NCI-H187 treated with DMSO at 0.1 percent for 48 hours (cell line): ENCODE measurements at regions not wholly inside any gene's neighbourhood (a gene's known extent, or its start where the extent isn't known, plus 50 kb on each side); places are given as distances from the start of the nearest gene placed in this dataset.

Experiments
- DNase-seq: peaks from one replicate; lab custom pipeline; 2025; lab: John Stamatoyannopoulos, UW

GRCh38 chr9:7946458-7946857, 146.9 kb upstream of the DMAC1 start:
- DNase-seq, result no peak

GRCh38 chr9:7944572-7944971, 145.0 kb upstream of the DMAC1 start:
- DNase-seq, result no peak

GRCh38 chr9:7937761-7938491, 138.3 kb upstream of the DMAC1 start:
- DNase-seq, result no peak

GRCh38 chr9:7936996-7937395, 137.4 kb upstream of the DMAC1 start:
- DNase-seq, result no peak

GRCh38 chr9:7936163-7936562, 136.6 kb upstream of the DMAC1 start:
- no peak for DNase-seq

- DNase-seq, result no peak
Measured at GRCh38 chr9:7935681-7936080, 136.1 kb upstream of the DMAC1 start.

- DNase-seq, result no peak
Measured at GRCh38 chr9:7932767-7933166, 133.2 kb upstream of the DMAC1 start.

- no peak for DNase-seq
Measured at GRCh38 chr9:7930613-7931012, 131.0 kb upstream of the DMAC1 start.

GRCh38 chr9:7921545-7922197, 122.1 kb upstream of the DMAC1 start:
- no peak for DNase-seq

- no peak for DNase-seq
Measured at GRCh38 chr9:7912037-7912535, 112.5 kb upstream of the DMAC1 start.

- DNase-seq, result no peak
Measured at GRCh38 chr9:7910426-7911020, 110.9 kb upstream of the DMAC1 start.

GRCh38 chr9:7909537-7909936, 110.0 kb upstream of the DMAC1 start:
- no peak for DNase-seq

- no peak for DNase-seq
Measured at GRCh38 chr9:7907551-7908337, 108.2 kb upstream of the DMAC1 start.

GRCh38 chr9:7906783-7907550, 107.4 kb upstream of the DMAC1 start:
- DNase-seq, result no peak

- no peak for DNase-seq
Measured at GRCh38 chr9:7901621-7902020, 102.0 kb upstream of the DMAC1 start.

GRCh38 chr9:7900541-7900940, 101.0 kb upstream of the DMAC1 start:
- DNase-seq, result no peak

- no peak for DNase-seq
Measured at GRCh38 chr9:7899753-7900152, 100.2 kb upstream of the DMAC1 start.

GRCh38 chr9:7894231-7894630, 94.7 kb upstream of the DMAC1 start:
- no peak for DNase-seq

GRCh38 chr9:7892975-7893374, 93.4 kb upstream of the DMAC1 start:
- DNase-seq, result no peak

GRCh38 chr9:7879551-7880245, 80.1 kb upstream of the DMAC1 start:
- no peak for DNase-seq
